Activated CD4-positive, alpha-beta T cell treated with anti-CD3 and anti-CD28 coated beads for 4 hours (primary cell): ENCODE measurements at regions not wholly inside any gene's neighbourhood (a gene's known extent, or its start where the extent isn't known, plus 50 kb on each side); places are given as distances from the start of the nearest gene placed in this dataset.

ENCODE experiments used
- DNase-seq, 2 donors: peaks; one replicate each; pipeline ENCODE4 v3.0.0-alpha.2; 2020

- DNase-seq = no peak
Observed at GRCh38 chr22:49600891-49601431, 226.7 kb downstream of the BRD1 start.

- no peak for DNase-seq
Observed at GRCh38 chr22:49600468-49600867, 227.2 kb downstream of the BRD1 start.

DNA sequence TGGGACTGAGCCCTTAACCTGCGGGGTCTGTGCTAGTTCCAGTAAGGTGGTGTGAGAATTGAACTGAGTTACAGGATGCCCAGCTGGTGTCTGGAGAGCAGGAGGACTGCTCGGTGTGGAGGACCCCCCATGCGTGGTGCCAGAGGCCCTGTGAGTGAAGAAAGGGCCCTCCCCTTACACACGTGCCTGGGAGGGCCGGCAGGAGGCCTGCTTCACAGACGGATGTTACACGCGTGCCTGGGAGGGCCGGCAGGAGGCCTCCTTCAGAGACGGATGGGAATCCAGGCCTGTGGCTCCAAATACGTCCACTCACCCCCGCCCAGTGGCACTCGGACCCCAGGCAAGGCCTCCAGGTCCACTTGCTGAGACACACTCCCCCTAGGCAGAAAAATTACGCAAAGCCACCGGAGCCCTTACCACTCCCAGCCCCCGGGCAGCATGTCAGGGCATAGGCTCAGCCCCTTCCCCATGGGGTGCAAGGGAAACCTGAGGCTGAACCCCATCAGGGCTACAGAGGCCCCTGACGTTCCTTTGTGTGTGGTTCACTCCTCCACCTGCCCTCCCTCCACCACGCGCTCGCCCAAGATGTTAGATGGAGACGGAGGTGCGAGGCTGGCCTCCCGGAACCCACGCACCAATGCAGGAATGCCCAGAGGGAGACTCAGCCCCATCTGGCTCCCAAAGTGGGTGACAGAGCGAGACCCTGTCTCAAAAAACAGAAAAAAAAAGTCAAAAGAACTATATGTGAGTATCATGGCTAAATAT lies 227.8 kb downstream of the BRD1 start:
- DNase-seq = no peak

- no peak for DNase-seq
Observed at GRCh38 chr22:49599039-49599438, 228.6 kb downstream of the BRD1 start.

DNA sequence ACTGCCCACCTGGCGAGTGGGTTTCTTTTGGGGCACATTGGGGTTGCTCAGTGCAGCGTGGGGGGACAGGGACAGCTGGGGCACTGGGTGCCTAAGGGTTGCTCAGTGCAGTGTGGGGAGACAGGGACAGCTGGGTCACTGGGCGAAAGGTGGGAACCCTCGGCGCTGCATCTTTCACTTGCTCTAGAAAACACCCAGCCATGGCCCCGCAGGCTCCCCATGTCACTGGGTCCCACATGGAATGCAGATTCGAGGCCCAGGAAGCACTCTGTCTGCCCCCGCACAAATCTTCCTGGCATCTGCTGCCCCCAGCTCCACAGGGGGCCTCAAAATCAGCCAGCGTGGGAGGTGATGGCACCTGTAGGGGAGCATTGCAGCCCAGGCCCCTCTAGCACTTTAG lies 229.3 kb downstream of the BRD1 start:
- no peak for DNase-seq

DNA sequence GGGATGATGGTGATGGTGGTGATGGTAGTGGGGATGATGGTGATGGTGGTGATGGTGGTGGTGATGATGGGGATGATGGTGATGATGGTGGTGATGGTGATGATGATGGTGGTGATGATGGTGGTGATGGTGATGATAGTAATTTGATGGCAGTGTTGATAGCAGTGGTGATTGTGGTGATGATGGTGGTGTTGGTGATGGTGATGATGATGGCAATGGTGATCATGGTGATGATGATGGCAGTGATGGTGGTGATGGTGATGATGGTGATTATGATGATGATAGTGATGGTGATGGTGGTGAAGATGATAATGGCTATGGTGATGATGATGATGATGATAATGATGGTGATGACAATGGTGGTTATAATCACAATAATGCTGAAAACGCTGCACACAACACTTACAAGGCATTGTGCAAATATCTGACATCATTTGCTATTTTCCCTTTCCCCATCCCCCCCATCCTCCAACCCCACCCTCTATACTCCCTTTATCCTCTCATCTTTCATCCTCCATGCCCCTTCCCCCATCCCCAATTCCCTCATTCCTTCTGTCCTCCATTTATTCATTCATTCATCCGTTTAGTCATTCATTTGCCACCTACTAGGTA lies 230.1 kb downstream of the BRD1 start:
- DNase-seq = no peak

- DNase-seq = no peak
Observed at GRCh38 chr22:49595465-49596078, 232.1 kb downstream of the BRD1 start.

DNA sequence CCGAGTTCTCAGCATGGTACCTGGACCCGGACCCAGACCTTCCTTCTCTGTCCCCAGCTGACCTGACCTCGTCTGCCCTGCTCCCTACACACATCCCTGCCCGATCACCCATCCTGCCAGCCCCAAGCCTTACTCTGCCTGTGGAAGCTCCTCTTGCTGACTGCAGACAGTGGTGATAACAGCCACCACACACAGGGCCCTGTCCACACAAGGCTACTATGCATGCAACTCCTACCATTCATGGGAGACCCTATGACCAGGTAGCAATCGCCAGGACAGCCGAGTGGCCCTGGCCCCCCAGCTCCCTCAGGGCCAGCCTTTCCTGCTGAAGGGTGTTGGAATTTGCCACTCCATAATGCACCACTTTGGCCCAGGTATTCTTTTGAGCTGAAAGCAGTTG lies 233.6 kb downstream of the BRD1 start:
- DNase-seq = no peak

GRCh38 chr22:49593509-49593908 lies 234.2 kb downstream of the BRD1 start:
- DNase-seq = no peak

- DNase-seq = no peak
Observed at GRCh38 chr22:49592780-49593501, 234.7 kb downstream of the BRD1 start.

DNA sequence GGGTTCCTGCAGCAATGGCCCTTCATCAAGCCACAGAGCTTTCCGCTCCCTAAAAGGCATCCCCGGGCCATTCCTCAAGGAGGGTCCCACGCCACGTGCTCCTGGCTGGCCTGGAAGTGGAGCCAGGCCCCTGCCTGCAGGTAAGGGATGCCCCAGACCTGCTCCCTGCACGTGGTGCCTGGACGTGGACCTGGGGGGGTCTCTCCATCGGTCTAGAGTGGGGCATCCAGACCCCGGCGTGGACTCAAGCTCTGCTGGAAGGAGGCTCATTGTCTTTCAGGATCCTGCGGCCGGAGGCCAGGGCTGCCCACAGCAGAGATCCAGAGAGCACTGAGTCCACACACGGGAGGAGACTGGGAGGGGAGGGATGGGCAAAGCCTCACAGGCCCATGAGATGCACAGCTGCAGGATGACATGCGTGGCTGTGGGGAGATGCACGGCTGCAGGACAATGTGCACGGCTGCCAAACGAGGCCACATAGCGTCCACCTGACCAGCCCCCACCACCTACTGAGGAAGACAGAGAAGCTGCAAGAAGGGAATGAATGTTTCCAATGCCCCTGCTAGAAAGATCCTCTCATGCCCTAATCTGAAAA lies 236.7 kb downstream of the BRD1 start:
- no peak for DNase-seq

DNA sequence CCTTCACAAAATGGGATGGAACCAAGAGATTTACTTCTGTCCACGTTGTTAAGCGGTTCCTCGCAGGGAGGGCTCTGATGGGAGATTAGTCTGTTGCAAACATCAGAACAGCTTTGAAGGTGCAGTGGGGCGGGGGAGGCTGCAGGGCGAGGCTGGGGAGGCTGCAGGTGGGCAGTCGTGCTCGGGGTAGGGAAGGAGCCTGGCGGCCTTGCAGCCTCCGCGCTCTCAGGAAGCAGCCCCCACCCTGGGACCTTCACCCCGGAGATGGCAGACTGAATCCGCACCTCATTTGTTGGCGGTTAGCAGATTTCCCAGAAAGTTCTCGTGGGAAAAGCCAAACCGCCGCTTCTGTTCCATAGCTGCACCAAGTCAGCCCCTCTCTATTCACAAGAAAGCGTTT lies 237.3 kb downstream of the BRD1 start:
- DNase-seq = no peak

DNA sequence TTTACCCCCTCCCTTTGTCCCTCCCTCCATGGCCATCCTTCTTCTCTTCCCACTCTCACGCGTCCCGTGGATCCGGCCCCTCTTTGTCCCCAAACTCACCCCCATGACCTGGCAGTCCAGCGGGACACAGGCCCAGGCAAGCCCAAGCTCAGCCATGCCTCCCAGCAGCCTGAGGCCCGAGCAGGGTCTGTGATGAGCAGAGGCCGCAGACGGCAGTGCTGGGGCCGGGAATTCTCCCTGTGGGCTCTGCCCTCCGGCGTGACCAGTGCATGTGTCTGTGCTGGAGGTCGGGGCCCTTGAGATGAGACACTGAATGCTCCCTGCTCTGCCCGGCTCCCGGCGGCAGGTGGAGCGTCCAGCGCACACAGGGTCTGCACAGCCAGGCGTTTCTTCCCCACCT lies 237.9 kb downstream of the BRD1 start:
- DNase-seq = no peak

DNA sequence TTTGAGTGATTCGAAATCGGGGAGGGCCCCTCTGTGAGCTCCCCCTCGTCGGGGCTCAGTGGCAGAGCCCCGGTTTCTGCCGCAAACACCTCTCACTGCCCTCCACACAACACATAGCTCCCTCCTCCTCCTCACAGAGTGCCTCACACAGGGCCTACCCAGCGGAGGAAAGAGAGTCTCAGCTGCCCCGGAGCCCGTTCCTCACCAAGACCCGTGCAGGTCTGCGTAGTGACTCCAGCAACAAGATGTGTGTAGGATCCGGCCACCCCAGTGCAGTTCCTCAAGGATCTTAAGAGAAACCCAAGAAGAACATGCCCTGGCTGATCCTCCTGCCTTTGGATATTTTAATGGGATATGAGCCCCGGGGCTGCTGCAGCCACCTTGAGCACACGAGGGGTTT lies 238.4 kb downstream of the BRD1 start:
- no peak for DNase-seq

GRCh38 chr22:49588739-49589138 lies 238.9 kb downstream of the BRD1 start:
- no peak for DNase-seq

GRCh38 chr22:49587987-49588386 lies 239.7 kb downstream of the BRD1 start:
- DNase-seq = no peak

GRCh38 chr22:49587421-49587820 lies 240.3 kb downstream of the BRD1 start:
- DNase-seq = no peak

DNA sequence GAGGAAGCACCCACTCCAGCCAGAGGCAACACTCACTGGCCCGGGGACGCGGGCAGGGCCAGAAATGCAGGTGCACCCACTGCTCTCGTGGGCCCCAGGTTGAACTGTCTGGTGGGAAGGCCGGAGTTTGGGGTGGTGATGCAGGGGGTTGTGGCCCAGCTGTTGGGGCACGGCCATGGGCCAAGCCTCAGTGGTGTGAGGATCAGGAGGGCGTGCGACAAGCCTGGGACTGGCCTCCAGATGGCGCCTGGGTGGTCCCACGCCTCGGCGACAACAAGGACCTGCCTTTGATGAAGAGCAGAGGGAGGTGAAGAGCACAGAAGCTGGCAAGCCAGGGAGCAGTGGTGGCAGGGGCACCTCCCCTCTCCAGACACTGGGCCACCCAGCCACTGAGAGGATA lies 240.8 kb downstream of the BRD1 start:
- no peak for DNase-seq

DNA sequence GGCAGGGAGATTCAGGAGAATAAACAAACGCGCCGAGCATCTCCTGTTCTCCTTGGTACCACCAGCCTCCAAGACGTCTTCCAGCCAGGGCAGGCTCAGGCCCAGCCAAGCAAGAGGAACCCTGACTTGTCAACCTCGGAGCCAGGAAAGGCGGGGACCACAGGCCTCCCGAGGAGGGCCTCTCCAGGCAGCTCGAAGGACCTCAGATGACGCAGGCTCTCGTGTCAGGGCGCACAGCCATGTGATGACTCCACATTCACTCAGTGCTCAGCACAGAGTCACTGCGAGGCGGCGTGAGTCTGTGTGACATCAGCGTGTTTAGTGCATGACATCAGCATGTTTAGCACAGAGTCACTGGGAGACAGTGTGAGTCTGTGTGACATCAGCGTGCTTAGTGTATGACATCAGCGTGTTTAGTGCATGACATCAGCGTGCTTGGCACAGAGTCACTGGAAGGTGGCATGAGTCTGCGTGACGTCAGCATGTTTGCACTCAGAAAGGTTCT lies 241.4 kb downstream of the BRD1 start:
- no peak for DNase-seq

GRCh38 chr22:49585461-49586243 lies 242.0 kb downstream of the BRD1 start:
- no peak for DNase-seq

- no peak for DNase-seq
Observed at GRCh38 chr22:49583886-49584505, 243.7 kb downstream of the BRD1 start.

GRCh38 chr22:49583341-49583740 lies 244.3 kb downstream of the BRD1 start:
- no peak for DNase-seq
